Sigmoid colon (tissue), 6 donors: ENCODE measurements at regions not wholly inside any gene's neighbourhood (a gene's known extent, or its start where the extent isn't known, plus 50 kb on each side); places are given as distances from the start of the nearest gene placed in this dataset.

ENCODE experiments used
- DNase-seq: peaks from one replicate; pipeline ENCODE4 v3.0.0-alpha.2; 2019
- H3K27ac ChIP-seq, 4 donors: fragments of 200-600 bp; sonication (generic); one replicate each; pipeline ENCODE4 v1.5.1; 2016 to 2019; ENCODE audit warnings: mild to moderate bottlenecking in 1 of 4
- H3K27me3 ChIP-seq, 3 donors: fragments of 200-600 bp; sonication (generic); one replicate each; pipeline ENCODE4 v1.5.1; 2019; ENCODE audit warnings: mild to moderate bottlenecking in 1 of 3
- H3K36me3 ChIP-seq, 4 donors: fragments of 200-600 bp; sonication (generic); one replicate each; pipeline ENCODE4 v1.5.1; 2016 to 2019
- H3K4me1 ChIP-seq, 4 donors: fragments of 200-600 bp; sonication (generic); one replicate each; pipeline ENCODE4 v1.5.1; 2017 to 2019
- H3K4me3 ChIP-seq, 4 donors: fragments of 200-600 bp; sonication (generic); one replicate each; pipeline ENCODE4 v1.5.1; 2017 to 2019; ENCODE audit warnings: mild to moderate bottlenecking in 2 of 4, moderate library complexity in 1 of 4
- H3K9me3 ChIP-seq, 4 donors: fragments of 200-600 bp in 3 of 4; sonication (generic) in 3 of 4; one replicate each; pipeline versions ENCODE4 v1.5.1 to v1.6.1; 2013 to 2019
- EP300 ChIP-seq, 4 donors: sonication (generic); formaldehyde crosslinking; IDR thresholded peaks; one replicate each; pipeline ENCODE4 v1.6.1; 2017; ENCODE audit warnings: antibody characterized with exemption in 4 of 4
- POLR2A ChIP-seq, 2 donors: fragments of 450-650 bp; IDR thresholded peaks; one replicate each; pipeline ENCODE4 v1.6.1; 2016; ENCODE audit warnings: antibody characterized with exemption in 2 of 2, mild to moderate bottlenecking in 2 of 2, moderate library complexity in 2 of 2
- POLR2AphosphoS5 ChIP-seq, 4 donors: sonication (generic); formaldehyde crosslinking; IDR thresholded peaks; one replicate each; pipeline ENCODE4 v1.6.1; 2017; ENCODE audit warnings: antibody characterized with exemption in 4 of 4
- WGBS, 2 donors: extraction: QIAGEN DNeasy Blood & Tissue Kit; methylation state at CpG; one replicate each; pipeline ENCODE4 v1.1.7; 2013; 5-methylcytosine and 5-hydroxymethylcytosine counted together
- intact Hi-C: fragments of 100-400 bp; cut with DNase I; formaldehyde crosslinking; loops from one replicate; pipeline ENCODE4 v1.15.1; 2023
- TF ChIP-seq, protein P1 (sequence below), 4 experiments: fragments of 450-650 bp in 3 of 4; fragments of 200-600 bp in 1 of 4; IDR thresholded peaks; one replicate each; pipeline ENCODE4 v1.5.1; 2016 to 2019; ENCODE audit warnings: antibody characterized with exemption in 4 of 4, mild to moderate bottlenecking in 3 of 4, moderate library complexity in 2 of 4
- donor health status: healthy with polysubstance abuse.
- donor health status: healthy.

DNA sequence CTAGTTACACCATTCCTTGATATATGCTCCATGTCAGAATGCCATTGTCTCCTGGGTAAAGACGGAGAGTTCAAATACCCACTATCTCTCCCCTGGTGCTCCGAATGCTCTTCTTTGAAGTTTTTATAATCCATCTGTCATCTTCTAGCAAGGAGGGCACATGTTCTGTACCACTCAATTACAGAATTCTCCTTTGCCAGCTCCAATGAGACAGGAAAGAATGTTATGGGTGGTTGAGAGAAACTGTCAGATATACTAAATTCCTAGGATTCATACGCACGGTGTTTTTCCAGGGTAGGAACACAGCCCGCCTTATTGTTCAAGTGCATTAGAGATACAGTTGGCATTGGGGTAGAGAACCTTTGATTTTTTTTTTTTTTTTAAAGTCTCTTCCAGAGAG, 118.0 kb upstream of the ZNF536 start:
- intact Hi-C loops = no loop called here
- Histone ChIP-seq H3K27ac (no peak overlapping the region), H3K27me3 (peaks cover 0 to 35% (median 5%) of the 10 kb centered on the region in 3 donors), H3K9me3 (no peaks in the 10 kb centered on the region), H3K36me3 (no peaks in the 10 kb centered on the region), H3K4me3 (no peak overlapping the region), H3K4me1 (no peaks in the 10 kb centered on the region)
- TF ChIP-seq POLR2AphosphoS5 (IDR thresholded peaks at IDR 0.05) (no peak), POLR2A (IDR thresholded peaks at IDR 0.05) (no peak), EP300 (IDR thresholded peaks at IDR 0.05) (no peak)
- TF ChIP-seq, protein P1, sequence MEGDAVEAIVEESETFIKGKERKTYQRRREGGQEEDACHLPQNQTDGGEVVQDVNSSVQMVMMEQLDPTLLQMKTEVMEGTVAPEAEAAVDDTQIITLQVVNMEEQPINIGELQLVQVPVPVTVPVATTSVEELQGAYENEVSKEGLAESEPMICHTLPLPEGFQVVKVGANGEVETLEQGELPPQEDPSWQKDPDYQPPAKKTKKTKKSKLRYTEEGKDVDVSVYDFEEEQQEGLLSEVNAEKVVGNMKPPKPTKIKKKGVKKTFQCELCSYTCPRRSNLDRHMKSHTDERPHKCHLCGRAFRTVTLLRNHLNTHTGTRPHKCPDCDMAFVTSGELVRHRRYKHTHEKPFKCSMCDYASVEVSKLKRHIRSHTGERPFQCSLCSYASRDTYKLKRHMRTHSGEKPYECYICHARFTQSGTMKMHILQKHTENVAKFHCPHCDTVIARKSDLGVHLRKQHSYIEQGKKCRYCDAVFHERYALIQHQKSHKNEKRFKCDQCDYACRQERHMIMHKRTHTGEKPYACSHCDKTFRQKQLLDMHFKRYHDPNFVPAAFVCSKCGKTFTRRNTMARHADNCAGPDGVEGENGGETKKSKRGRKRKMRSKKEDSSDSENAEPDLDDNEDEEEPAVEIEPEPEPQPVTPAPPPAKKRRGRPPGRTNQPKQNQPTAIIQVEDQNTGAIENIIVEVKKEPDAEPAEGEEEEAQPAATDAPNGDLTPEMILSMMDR (IDR thresholded peaks at IDR 0.05) = no peak
- 71 to 76% methylated on average over 5 of the region's 5 CpGs for WGBS, 2 donors
- DNase-seq = no peak

GRCh38 chr19:30254789-30255188, 117.4 kb upstream of the ZNF536 start:
- Histone ChIP-seq H3K4me1 (no peaks in the 10 kb centered on the region), H3K27ac (no peak overlapping the region), H3K27me3 (peaks cover 0 to 35% (median 5%) of the 10 kb centered on the region in 3 donors), H3K36me3 (no peaks in the 10 kb centered on the region), H3K4me3 (no peak overlapping the region), H3K9me3 (no peaks in the 10 kb centered on the region)
- 63 to 71% methylated on average over 5 of the region's 5 CpGs for WGBS, 2 donors
- intact Hi-C loops = no loop called here
- TF ChIP-seq, protein P1 (IDR thresholded peaks at IDR 0.05) = no peak
- TF ChIP-seq POLR2AphosphoS5 (IDR thresholded peaks at IDR 0.05) = no peak
- no peak for TF ChIP-seq EP300 (IDR thresholded peaks at IDR 0.05)
- TF ChIP-seq POLR2A (IDR thresholded peaks at IDR 0.05) = no peak
- no peak for DNase-seq

DNA sequence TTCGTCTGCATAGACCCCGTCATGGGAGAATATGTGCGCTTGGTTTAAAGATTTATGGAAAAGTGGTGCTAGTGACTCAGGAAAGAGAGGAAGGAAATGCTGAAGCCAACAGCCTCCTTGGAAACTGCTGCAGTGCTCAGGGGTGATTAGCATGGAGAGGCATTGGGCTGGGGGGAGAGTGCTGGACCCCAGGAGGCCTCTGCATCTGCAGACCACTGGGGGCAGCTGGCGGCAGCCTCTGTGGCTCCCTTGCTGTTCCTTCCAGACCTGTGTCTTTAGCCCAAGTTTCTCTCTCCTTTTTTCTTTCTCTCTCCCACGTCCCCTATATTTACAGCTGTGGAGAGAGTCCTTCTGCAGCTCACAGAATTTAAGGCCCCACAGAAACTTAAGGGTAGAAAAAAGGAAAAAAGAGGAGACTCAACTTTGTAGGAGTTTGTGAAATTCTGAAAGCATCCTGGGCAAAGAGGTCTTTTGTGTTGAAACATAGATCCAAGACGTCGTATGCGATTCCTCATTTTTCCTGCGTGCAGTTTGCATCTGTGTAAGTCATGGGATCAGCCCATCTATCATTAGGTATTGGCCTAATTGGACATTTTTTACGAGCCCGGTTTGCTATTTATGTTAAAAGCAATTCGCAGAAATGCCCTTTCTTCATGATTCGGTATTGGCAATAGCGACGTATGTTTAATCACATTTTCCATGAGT, 116.2 kb upstream of the ZNF536 start:
- no peak overlapping the region for H3K27ac ChIP-seq
- no peak overlapping the region for H3K4me3 ChIP-seq
- TF ChIP-seq POLR2A (IDR thresholded peaks at IDR 0.05) (no peak), POLR2AphosphoS5 (IDR thresholded peaks at IDR 0.05) (no peak), EP300 (IDR thresholded peaks at IDR 0.05) (no peak)
- TF ChIP-seq, protein P1 (IDR thresholded peaks at IDR 0.05) = no peak
- intact Hi-C loops = no loop called here
- no peaks in the 10 kb centered on the region for H3K4me1 ChIP-seq
- peaks cover 0 to 35% (median 5%) of the 10 kb centered on the region in 3 donors for H3K27me3 ChIP-seq
- no peak for DNase-seq
- H3K9me3 ChIP-seq = no peaks in the 10 kb centered on the region
- no peaks in the 10 kb centered on the region for H3K36me3 ChIP-seq
- 45 to 60% methylated on average over 15 of the region's 15 CpGs for WGBS, 2 donors

DNA sequence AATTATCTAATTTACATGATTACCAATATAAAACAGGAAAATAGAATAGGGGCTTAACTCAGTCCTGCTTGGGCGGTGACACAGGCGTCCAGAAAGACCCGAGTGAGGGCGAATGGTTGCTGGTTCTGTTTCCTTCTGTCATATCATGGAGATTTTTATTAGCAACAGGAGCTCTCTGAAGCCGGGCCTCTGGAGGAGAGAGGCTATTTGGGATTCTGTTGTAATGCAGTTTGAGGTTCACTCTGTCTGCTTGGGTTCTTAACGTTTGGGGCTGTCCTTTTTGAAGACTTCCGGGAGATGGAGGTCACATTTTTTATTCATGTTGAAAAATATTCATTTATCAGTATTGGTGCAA, 115.7 kb upstream of the ZNF536 start:
- intact Hi-C loops = no loop called here

More for the DNA sequence above, 115.7 kb upstream of the ZNF536 start:
- H3K4me3 ChIP-seq = no peak overlapping the region
- no peaks in the 10 kb centered on the region for H3K9me3 ChIP-seq
- no peak overlapping the region for H3K27ac ChIP-seq
- 43 to 49% methylated on average over 7 of the region's 7 CpGs for WGBS, 2 donors
- no peak for DNase-seq
- H3K4me1 ChIP-seq = no peaks in the 10 kb centered on the region
- no peaks in the 10 kb centered on the region for H3K36me3 ChIP-seq
- peaks cover 0 to 35% (median 5%) of the 10 kb centered on the region in 3 donors for H3K27me3 ChIP-seq
- TF ChIP-seq EP300 (IDR thresholded peaks at IDR 0.05) (no peak), POLR2AphosphoS5 (IDR thresholded peaks at IDR 0.05) (no peak), POLR2A (IDR thresholded peaks at IDR 0.05) (no peak)
- TF ChIP-seq, protein P1 (IDR thresholded peaks at IDR 0.05) = no peak
